Activated CD4-positive, CD25-positive, alpha-beta regulatory T cell treated with anti-CD3 and anti-CD28 coated beads, Interleukin-2, amount 50 U/mL, for 72 hours (primary cell): ENCODE measurements at regions not wholly inside any gene's neighbourhood (a gene's known extent, or its start where the extent isn't known, plus 50 kb on each side); places are given as distances from the start of the nearest gene placed in this dataset.
"Not testable (repeated sequence)": the region's sequence is repeated elsewhere in the genome, so short reads cannot be mapped to it uniquely, and the experiment has no call there.

Source experiments
- DNase-seq: peaks from one replicate; pipeline ENCODE4 v3.0.0; 2021

GRCh38 chr10:109259293-109259692 lies 664.0 kb downstream of the XPNPEP1 start:
- DNase-seq, result no peak

GRCh38 chr10:109253306-109253705 lies 670.0 kb downstream of the XPNPEP1 start:
- DNase-seq, result no peak

GRCh38 chr10:109250152-109250551 lies 673.2 kb downstream of the XPNPEP1 start:
- no peak for DNase-seq

DNA sequence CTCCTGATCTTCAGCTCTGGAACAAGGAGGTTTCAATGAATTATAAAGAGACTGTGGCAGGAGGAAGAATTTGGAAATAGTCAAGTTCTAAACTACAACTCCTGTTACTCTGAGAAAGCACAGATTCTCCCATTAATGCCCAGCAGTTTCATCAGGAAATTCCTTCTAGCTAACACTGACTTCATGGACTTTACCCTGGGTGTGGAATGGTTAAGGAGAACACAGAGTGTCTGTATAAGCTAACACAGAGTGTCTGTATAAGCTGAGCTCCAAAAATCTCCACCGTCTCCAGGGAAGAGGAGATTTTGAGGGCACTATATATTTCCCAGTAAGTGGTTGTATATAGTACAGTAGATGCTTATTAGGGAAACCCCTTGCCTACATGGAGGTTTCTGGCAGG lies 675.5 kb downstream of the XPNPEP1 start:
- DNase-seq, result no peak

DNA sequence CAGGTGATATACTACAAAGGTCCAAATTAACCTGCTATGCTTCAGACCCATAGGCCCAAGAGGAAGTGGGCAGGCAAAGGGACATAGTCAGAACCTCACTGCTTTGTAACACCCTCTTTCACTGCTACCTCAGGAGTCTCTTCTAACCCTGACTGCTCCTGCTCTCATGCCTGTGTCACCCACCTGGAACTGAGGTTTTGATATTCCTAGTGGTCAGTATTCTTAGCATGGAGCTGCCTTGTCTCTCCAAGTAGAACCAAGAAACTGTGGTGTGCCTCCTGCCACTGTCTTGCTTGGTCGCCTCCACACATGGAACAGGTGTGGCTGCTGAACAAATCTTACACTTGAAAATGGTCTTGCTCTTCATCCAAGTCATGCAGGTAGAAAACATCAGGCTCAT lies 677.5 kb downstream of the XPNPEP1 start:
- no peak for DNase-seq

DNA sequence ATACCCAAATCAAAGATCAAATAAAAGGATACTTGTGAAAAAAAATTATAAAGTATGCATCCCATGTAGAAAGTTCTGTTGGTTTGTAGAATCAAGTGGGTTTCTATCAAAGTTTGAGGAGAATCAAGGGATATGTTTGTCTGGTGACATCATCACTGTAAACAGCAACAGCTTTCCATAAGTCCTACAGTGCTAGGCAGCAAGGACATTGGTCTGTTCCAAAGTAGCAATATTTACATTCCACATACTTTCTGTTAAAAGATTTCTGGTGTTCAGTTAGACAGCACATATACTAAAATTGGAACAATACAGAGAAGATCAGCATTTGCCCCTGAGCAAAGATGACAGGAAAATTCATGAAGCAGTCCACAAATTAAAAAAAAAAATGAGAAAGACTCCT lies 683.9 kb downstream of the XPNPEP1 start:
- no peak for DNase-seq

- DNase-seq, result no peak
Measured at GRCh38 chr10:109237682-109238081, 685.6 kb downstream of the XPNPEP1 start.

DNA sequence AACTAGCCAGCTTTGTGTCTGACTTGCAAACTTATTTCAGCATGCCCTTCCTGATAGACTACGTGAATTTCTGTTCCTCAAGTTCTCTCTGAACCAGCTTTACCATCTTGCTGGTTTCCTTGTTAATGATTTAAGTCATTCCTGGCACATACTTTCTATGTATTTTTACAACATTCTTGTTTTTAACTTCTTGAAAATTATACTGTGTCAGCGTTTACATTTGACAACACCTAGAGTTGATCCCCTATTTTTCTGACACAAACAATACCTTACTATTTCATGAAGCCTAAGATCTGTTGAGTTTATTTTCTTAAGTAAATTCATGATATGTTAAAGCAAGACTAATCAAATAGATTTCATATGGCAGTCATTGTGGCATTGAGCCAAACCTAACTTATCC lies 686.3 kb downstream of the XPNPEP1 start:
- DNase-seq, result no peak

DNA sequence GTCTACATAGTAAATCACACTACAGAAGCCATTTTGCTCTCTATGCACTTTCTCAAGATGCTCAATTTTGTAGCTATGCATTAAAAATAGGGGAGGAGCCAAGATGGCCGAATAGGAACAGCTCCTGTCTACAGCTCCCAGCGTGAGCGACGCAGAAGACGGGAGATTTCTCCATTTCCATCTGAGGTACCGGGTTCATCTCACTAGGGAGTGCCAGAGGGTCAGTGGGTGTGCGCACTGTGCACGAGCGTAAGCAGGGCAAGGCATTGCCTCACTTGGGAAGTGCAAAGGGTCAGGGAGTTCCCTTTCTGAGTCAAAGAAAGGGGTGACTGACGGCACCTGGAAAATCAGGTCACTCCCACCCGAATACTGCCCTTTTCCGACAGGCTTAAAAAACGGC lies 699.8 kb downstream of the XPNPEP1 start:
- not testable (repeated sequence) for DNase-seq

- no peak for DNase-seq
Measured at GRCh38 chr10:109219935-109220605, 703.2 kb downstream of the XPNPEP1 start.

DNA sequence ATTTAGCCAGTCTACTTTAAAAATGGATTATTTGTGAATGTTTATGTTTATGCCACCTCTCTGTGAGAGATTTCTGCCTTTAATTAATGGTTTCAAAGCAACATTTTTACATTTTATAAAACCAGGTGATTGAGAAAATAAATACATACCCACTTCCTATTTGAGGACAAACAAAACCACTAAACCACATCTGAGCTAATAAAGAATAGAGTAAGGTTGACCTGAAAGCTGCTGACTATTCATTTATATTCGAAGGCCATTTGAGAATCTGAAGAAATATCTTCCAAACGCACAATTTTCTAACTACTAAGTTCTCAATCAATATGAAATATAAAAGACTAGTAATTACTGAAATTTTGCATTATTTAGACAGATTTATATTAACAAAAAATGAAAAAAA lies 705.1 kb downstream of the XPNPEP1 start:
- no peak for DNase-seq

- no peak for DNase-seq
Measured at GRCh38 chr10:109215291-109216075, 707.8 kb downstream of the XPNPEP1 start.

DNA sequence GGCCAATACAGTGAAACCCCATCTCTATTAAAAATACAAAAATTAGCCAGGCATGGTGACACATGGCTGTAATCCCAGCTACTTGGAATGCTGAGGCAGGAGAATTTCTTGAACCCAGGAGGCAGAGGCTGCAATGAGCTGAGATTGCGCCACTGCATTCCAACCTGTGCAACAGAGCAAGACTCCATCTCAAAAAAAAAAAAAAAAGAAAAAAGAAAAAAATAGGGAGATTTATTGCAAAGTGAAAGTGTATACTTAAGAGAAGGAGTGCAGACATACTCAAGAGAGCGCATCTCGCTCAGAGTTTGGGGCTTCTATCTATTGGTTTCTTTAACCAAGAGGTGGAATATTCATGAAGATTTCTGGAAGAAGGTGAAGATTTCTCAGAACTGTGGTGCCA lies 708.4 kb downstream of the XPNPEP1 start:
- not testable (repeated sequence) for DNase-seq

GRCh38 chr10:109207361-109207760 lies 716.0 kb downstream of the XPNPEP1 start:
- DNase-seq, result no peak

DNA sequence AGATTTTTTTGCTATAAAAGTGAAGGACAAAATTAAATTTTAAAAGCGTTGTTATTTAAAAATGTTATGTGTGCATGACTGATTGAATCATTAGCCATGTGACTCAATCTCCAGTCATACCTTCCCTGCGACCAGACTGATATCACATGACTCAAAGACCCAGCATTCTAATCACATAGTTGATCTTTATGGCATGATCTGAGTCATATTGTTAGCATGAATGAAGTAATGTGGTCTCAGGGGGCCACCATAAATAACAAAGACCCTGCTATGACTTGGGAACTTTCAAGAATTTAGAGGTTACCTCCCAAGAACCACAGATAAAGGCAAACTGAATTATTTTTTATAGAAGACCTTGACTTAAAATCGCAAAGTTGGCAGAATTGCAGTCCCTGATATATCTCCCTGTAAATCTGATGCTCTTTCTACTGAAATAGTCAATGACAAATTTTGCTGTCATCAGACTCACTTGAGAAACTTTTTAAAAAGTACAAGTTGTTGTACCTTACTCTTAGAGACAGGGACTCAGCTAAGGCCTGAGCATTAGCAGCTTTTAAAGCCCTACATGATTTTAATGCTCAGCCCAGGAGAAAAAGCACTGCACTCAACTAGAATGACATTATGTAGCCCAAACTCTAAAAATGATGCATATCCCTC lies 717.3 kb downstream of the XPNPEP1 start:
- no peak for DNase-seq

- DNase-seq, result no peak
Measured at GRCh38 chr10:109203646-109204353, 719.5 kb downstream of the XPNPEP1 start.

GRCh38 chr10:109202111-109202510 lies 721.2 kb downstream of the XPNPEP1 start:
- DNase-seq, result no peak

DNA sequence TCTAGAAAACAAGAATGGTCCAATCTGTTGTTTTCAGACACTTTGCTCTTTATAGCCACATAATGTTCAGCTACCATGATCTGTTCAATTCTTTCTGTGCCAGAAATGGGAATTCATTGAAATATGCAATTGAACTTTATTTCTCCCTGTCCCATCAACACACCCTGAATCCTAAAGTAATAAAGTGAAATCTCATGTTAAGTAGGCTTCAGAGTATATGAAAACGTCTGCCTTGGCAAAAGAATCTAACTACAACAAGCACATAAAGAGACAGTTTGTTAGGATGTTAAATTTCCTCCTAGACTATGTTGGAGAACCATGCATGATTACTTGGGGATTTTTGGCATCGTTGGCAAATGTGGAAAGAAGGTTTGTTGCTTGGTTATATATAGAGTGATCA lies 722.7 kb downstream of the XPNPEP1 start:
- DNase-seq, result no peak

GRCh38 chr10:109191823-109192222 lies 731.5 kb downstream of the XPNPEP1 start:
- DNase-seq, result no peak

GRCh38 chr10:109191341-109191740 lies 732.0 kb downstream of the XPNPEP1 start:
- no peak for DNase-seq

DNA sequence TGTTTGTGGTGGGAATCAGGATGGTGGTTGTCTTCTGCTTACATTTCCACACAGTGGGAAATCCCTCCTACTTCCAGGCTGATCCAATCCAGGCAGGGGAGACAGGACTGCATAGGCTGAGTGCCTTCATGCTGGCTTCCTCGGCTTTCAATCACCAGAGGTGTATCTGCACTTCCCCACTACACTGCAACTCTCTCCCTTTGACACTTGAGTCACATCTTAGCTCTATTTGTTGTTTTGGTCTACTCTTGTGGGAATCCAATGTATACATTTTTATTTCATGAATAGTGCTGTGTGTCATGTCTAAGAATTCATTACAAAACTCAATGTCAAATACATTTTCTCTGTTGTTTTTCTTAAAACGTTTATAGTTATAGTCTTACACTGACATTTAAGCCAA lies 735.6 kb downstream of the XPNPEP1 start:
- DNase-seq, result no peak

- DNase-seq, result no peak
Measured at GRCh38 chr10:109183366-109183765, 739.9 kb downstream of the XPNPEP1 start.

GRCh38 chr10:109178591-109178990 lies 744.7 kb downstream of the XPNPEP1 start:
- DNase-seq, result no peak
